NCI-H187 treated with DMSO at 0.1 percent for 48 hours (cell line): ENCODE measurements at regions not wholly inside any gene's neighbourhood (a gene's known extent, or its start where the extent isn't known, plus 50 kb on each side); places are given as distances from the start of the nearest gene placed in this dataset.
"Not testable (repeated sequence)": the region's sequence is repeated elsewhere in the genome, so short reads cannot be mapped to it uniquely, and the experiment has no call there.

Experiments used
- DNase-seq: peaks from one replicate; lab custom pipeline; 2025; lab: John Stamatoyannopoulos, UW

- no peak for DNase-seq
Observed at GRCh38 chr4:123600987-123601904, 204.7 kb downstream of the SPRY1 start.

- no peak for DNase-seq
Observed at GRCh38 chr4:123602007-123602406, 205.4 kb downstream of the SPRY1 start.

GRCh38 chr4:123603165-123603564, 206.6 kb downstream of the SPRY1 start:
- no peak for DNase-seq

- not testable (repeated sequence) for DNase-seq
Observed at GRCh38 chr4:123605797-123606196, 209.2 kb downstream of the SPRY1 start.

- DNase-seq, result no peak
Observed at GRCh38 chr4:123606336-123606735, 209.7 kb downstream of the SPRY1 start.

- no peak for DNase-seq
Observed at GRCh38 chr4:123606946-123607542, 210.4 kb downstream of the SPRY1 start.

GRCh38 chr4:123609829-123610228, 213.2 kb downstream of the SPRY1 start:
- no peak for DNase-seq

- no peak for DNase-seq
Observed at GRCh38 chr4:123613586-123614344, 217.2 kb downstream of the SPRY1 start.

GRCh38 chr4:123615901-123616300, 219.3 kb downstream of the SPRY1 start:
- DNase-seq, result no peak

GRCh38 chr4:123616951-123617461, 220.4 kb downstream of the SPRY1 start:
- DNase-seq, result no peak

GRCh38 chr4:123617791-123618190, 221.2 kb downstream of the SPRY1 start:
- DNase-seq, result no peak

- DNase-seq, result no peak
Observed at GRCh38 chr4:123618606-123619005, 222.0 kb downstream of the SPRY1 start.

- DNase-seq, result no peak
Observed at GRCh38 chr4:123619326-123619725, 222.7 kb downstream of the SPRY1 start.

- no peak for DNase-seq
Observed at GRCh38 chr4:123619895-123620294, 223.3 kb downstream of the SPRY1 start.

GRCh38 chr4:123621072-123621705, 224.6 kb downstream of the SPRY1 start:
- DNase-seq, result no peak

- no peak for DNase-seq
Observed at GRCh38 chr4:123622572-123622971, 226.0 kb downstream of the SPRY1 start.

- no peak for DNase-seq
Observed at GRCh38 chr4:123623611-123624010, 227.0 kb downstream of the SPRY1 start.

- no peak for DNase-seq
Observed at GRCh38 chr4:123624959-123625358, 228.4 kb downstream of the SPRY1 start.

GRCh38 chr4:123628288-123628687, 231.7 kb downstream of the SPRY1 start:
- DNase-seq, result no peak

- DNase-seq, result no peak
Observed at GRCh38 chr4:123631786-123632692, 235.4 kb downstream of the SPRY1 start.

- DNase-seq, result no peak
Observed at GRCh38 chr4:123632693-123633030, 236.1 kb downstream of the SPRY1 start.
